ENCODE measurements at regions not wholly inside any gene's neighbourhood (a gene's known extent, or its start where the extent isn't known, plus 50 kb on each side); places are given as distances from the start of the nearest gene placed in this dataset.

- DNase-seq (ENCODE audit: extremely low read depth, low read depth), result no peak
- TF ChIP-seq CTCF (IDR thresholded peaks at IDR 0.05; ENCODE audit: low read depth, low read length, missing control alignments), result no peak
Measured at GRCh38 chr22:48778308-48779195, 1049.1 kb downstream of the BRD1 start.

GRCh38 chr22:48772286-48772907 lies 1055.3 kb downstream of the BRD1 start:
- no peak for TF ChIP-seq CTCF (IDR thresholded peaks at IDR 0.05; ENCODE audit: low read depth, low read length, missing control alignments)
- H3K4me3 ChIP-seq (replicated peaks; ENCODE audit: low read depth, low read length), result no peak overlapping the region
- no peak for DNase-seq (ENCODE audit: extremely low read depth, low read depth)

More at GRCh38 chr22:48778308-48779195, 1049.1 kb downstream of the BRD1 start:
- H3K4me3 ChIP-seq (replicated peaks; ENCODE audit: low read depth, low read length), result no peak overlapping the region

- no peak for TF ChIP-seq CTCF (IDR thresholded peaks at IDR 0.05; ENCODE audit: low read depth, low read length, missing control alignments)
- no peak for DNase-seq (ENCODE audit: extremely low read depth, low read depth)
- no peak overlapping the region for H3K4me3 ChIP-seq (replicated peaks; ENCODE audit: low read depth, low read length)
Measured at GRCh38 chr22:48765595-48765994, 1062.1 kb downstream of the BRD1 start.

- no peak overlapping the region for H3K4me3 ChIP-seq (replicated peaks; ENCODE audit: low read depth, low read length)
- DNase-seq (ENCODE audit: extremely low read depth, low read depth), result no peak
- TF ChIP-seq CTCF (IDR thresholded peaks at IDR 0.05; ENCODE audit: low read depth, low read length, missing control alignments), result no peak
Measured at GRCh38 chr22:48761546-48761945, 1066.1 kb downstream of the BRD1 start.

- no peak for DNase-seq (ENCODE audit: extremely low read depth, low read depth)
- TF ChIP-seq CTCF (IDR thresholded peaks at IDR 0.05; ENCODE audit: low read depth, low read length, missing control alignments), result no peak
- H3K4me3 ChIP-seq (replicated peaks; ENCODE audit: low read depth, low read length), result no peak overlapping the region
Measured at GRCh38 chr22:48760481-48761390, 1066.9 kb downstream of the BRD1 start.
